ENCODE measurements at regions not wholly inside any gene's neighbourhood (a gene's known extent, or its start where the extent isn't known, plus 50 kb on each side); places are given as distances from the start of the nearest gene placed in this dataset.
"Not testable (repeated sequence)": the region's sequence is repeated elsewhere in the genome, so short reads cannot be mapped to it uniquely, and the experiment has no call there.

DNA sequence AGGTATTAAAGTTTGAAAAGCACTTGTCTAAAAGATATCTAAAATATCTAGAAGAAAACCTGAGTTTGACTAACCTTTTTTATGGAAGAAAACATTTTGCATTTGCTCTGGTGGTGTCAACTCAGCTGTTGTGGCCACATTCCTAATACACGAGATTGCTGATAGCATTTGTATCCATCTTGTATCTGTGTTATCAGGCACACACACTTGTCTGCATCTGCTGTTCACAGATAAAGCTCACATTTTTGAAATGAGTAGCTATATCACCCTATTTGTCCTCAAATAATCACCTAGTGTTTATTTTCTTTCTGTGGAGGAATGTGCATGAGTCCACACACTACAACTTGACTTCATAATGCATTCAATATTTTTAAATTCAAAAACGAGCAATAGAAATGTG lies 632.3 kb upstream of the NR2F2 start:
- no peaks in the 10 kb centered on the region for H3K4me1 ChIP-seq
- TF ChIP-seq, protein P1, sequence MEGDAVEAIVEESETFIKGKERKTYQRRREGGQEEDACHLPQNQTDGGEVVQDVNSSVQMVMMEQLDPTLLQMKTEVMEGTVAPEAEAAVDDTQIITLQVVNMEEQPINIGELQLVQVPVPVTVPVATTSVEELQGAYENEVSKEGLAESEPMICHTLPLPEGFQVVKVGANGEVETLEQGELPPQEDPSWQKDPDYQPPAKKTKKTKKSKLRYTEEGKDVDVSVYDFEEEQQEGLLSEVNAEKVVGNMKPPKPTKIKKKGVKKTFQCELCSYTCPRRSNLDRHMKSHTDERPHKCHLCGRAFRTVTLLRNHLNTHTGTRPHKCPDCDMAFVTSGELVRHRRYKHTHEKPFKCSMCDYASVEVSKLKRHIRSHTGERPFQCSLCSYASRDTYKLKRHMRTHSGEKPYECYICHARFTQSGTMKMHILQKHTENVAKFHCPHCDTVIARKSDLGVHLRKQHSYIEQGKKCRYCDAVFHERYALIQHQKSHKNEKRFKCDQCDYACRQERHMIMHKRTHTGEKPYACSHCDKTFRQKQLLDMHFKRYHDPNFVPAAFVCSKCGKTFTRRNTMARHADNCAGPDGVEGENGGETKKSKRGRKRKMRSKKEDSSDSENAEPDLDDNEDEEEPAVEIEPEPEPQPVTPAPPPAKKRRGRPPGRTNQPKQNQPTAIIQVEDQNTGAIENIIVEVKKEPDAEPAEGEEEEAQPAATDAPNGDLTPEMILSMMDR (IDR thresholded peaks at IDR 0.05) = no peak
- no peaks in the 10 kb centered on the region for H3K27me3 ChIP-seq
- no peak overlapping the region for H3K4me3 ChIP-seq
- no peaks in the 10 kb centered on the region for H3K36me3 ChIP-seq
- peaks cover 0 to 64% of the 10 kb centered on the region in 2 donors for H3K9me3 ChIP-seq
- ATAC-seq = no peak
- no peak overlapping the region for H3K27ac ChIP-seq
- intact Hi-C loops (cut with DNase I) = no loop called here
- DNase-seq = no peak

DNA sequence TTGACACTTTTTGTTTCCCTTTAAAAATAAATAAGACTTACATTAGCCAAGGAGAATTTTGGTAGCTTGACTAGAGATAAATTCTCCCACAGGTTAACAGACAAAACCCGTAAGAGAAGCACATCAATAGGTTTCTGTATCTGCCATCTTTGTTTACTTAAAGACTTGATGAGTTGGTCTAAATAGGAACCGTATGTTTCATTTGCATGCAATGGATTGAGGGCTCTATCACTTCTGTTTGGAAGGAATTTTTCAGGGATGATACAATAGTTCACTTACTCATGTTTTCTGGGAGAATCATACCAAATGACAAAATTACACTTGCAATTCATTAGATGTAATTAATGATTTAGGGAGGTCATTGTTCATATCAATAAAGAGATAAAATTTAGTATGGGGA lies 631.5 kb upstream of the NR2F2 start:
- intact Hi-C loops (cut with DNase I) = no loop called here
- no peak overlapping the region for H3K27ac ChIP-seq
- TF ChIP-seq, protein P1 (IDR thresholded peaks at IDR 0.05) = no peak

DNA sequence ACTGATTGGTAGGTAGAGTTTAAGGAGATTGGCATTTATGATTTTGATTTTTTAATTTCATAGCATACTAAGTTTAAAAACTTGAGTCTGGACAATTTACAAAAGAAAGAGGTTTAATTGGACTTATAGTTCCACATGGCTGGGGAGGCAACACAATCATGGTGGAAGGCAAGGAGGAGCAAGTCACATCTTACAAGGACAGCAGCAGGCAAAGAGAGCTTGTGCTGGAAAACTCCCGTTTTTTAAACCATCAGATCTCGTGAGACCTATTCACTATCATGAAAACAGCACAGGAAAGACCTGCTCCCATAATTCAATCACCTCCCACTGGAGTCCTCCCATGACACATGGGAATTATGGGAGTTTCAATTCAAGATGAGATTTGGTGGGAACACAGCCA lies 630.9 kb upstream of the NR2F2 start:
- ATAC-seq (no peak), DNase-seq (no peak)
- Histone ChIP-seq H3K4me1 (no peaks in the 10 kb centered on the region), H3K4me3 (no peak overlapping the region), H3K27me3 (no peaks in the 10 kb centered on the region), H3K36me3 (no peaks in the 10 kb centered on the region), H3K9me3 (peaks cover 0 to 51% of the 10 kb centered on the region in 2 donors), H3K27ac (no peak overlapping the region)
- intact Hi-C loops (cut with DNase I) = no loop called here
- TF ChIP-seq, protein P1 (IDR thresholded peaks at IDR 0.05) = no peak

More for the DNA sequence above, 631.5 kb upstream of the NR2F2 start:
- no peak for ATAC-seq
- DNase-seq = no peak
- Histone ChIP-seq H3K9me3 (peaks cover 0 to 58% of the 10 kb centered on the region in 2 donors), H3K27me3 (no peaks in the 10 kb centered on the region), H3K36me3 (no peaks in the 10 kb centered on the region), H3K4me3 (no peak overlapping the region), H3K4me1 (no peaks in the 10 kb centered on the region)

DNA sequence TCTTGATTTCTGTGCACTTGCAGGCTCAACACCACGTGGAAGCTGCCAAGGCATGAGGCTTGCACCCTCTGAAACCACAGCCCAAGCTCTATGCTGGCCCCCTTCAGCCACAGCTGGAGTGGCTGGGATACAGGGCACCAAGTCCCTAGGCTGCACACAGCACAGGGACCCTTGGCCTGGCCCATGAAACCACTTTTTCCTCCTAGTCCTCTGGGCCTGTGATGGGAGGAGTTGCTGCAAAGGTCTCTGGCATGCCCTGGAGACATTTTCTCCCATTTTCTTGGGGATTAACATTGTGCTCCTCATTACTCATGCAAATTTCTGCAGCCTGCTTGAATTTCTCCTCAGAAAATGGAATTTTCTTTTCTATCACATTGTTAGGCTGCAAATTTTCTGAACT lies 629.8 kb upstream of the NR2F2 start:
- H3K27ac ChIP-seq; H3K4me1 ChIP-seq; H3K36me3 ChIP-seq; H3K27me3 ChIP-seq; DNase-seq; intact Hi-C loops (cut with DNase I); H3K4me3 ChIP-seq; ATAC-seq: not testable (repeated sequence)
- H3K9me3 ChIP-seq = peaks cover 0 to 40% of the 10 kb centered on the region in 2 donors

DNA sequence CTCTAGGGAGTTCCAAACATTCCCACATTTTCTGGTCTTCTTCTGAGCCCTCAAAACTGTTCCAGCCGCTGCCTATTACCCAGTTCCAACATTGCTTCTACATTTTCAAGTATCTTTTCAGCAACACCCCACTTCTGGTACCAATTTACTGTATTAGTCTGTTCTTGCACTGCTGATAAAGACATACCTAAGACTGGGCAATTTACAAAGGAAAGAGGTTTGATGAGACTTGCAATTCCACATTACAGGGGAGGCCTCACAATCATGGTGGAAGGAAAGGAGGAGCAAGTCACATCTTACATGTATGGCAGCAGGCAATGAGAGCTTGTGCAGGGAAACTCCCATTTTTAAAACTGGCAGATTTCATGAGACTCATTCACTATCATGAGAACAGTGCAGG lies 629.1 kb upstream of the NR2F2 start:
- intact Hi-C loops (cut with DNase I) = no loop called here
- Histone ChIP-seq H3K27me3 (no peaks in the 10 kb centered on the region), H3K27ac (no peak overlapping the region), H3K9me3 (peaks cover 0 to 38% of the 10 kb centered on the region in 2 donors), H3K4me1 (no peaks in the 10 kb centered on the region), H3K4me3 (no peak overlapping the region), H3K36me3 (no peaks in the 10 kb centered on the region)
- ATAC-seq (no peak), DNase-seq (no peak)
- TF ChIP-seq, protein P1 (IDR thresholded peaks at IDR 0.05) = no peak

DNA sequence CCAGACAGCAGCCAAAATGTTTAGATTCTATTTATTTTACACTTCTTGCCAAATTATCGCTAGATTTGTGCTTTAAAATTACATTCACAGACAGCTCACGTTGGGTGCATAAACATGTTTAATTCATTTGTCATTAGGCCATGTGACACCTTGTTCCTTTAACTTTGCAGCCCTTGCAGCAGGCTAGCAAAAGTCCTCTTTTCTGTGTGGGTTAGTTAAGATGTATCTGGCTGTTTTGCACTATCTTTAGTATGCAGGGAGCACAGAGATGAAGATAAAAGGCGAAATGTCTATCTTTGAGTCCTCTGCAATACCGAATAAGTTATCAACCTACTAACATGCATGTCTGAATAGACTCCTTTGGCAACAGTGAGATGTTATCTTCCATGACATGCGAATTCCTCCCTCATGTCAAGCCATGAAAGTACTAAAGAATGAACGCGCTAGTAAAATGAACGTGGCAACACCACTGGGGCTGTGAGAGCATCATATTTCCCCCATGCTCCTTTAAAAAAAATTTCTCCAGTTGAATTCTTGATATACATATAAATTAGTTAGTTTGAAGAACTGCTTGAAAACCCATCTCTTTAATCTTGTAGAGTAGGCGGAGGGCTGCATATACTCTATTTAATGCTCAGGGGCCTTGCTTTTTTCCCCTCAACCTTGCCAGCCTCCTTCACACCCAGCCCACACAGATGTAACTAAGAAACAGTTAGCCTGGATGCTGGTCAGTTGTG lies 620.4 kb upstream of the NR2F2 start:
- peaks cover 0 to 2% of the 10 kb centered on the region in 2 donors for H3K9me3 ChIP-seq
- H3K27me3 ChIP-seq = no peaks in the 10 kb centered on the region
- intact Hi-C loops (cut with DNase I) = no loop called here
- TF ChIP-seq, protein P1 (IDR thresholded peaks at IDR 0.05) = no peak
- no peak overlapping the region for H3K4me3 ChIP-seq
- H3K27ac ChIP-seq = no peak overlapping the region
- no peaks in the 10 kb centered on the region for H3K4me1 ChIP-seq
- no peaks in the 10 kb centered on the region for H3K36me3 ChIP-seq
- DNase-seq = no peak
- no peak for ATAC-seq
